GM12873 (cell line): ENCODE measurements at regions not wholly inside any gene's neighbourhood (a gene's known extent, or its start where the extent isn't known, plus 50 kb on each side); places are given as distances from the start of the nearest gene placed in this dataset.

Experiments
- TF ChIP-seq, protein P1 (sequence below): IDR thresholded peaks from 2 replicates; pipeline ENCODE4 v1.5.1; 2012; ENCODE audit warnings: low read depth, mild to moderate bottlenecking, moderate library complexity, low read length, control low read depth; ENCODE audit not compliant: insufficient read depth; ENCODE audit errors: missing control alignments

DNA sequence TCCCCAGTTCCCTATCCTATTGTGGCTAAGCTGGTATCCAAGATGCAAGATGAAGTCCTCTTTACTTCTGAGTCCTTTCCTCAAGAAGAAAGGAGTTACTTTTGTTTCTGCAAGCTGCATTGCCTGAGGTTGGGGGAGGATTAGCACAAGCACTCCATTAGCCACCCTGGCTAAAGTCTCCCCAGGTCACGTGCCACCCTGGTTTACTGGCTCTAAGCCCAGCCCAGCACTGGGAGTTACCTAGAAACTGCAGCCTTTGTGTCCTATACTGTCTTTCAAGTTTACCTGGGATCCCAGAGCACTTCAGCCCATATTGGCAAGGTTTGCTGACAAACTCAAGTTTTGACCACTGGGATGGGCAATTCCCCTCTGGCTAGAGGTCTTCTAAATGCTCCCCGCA is 78.4 kb upstream of the DBX1 start:
- TF ChIP-seq, protein P1, sequence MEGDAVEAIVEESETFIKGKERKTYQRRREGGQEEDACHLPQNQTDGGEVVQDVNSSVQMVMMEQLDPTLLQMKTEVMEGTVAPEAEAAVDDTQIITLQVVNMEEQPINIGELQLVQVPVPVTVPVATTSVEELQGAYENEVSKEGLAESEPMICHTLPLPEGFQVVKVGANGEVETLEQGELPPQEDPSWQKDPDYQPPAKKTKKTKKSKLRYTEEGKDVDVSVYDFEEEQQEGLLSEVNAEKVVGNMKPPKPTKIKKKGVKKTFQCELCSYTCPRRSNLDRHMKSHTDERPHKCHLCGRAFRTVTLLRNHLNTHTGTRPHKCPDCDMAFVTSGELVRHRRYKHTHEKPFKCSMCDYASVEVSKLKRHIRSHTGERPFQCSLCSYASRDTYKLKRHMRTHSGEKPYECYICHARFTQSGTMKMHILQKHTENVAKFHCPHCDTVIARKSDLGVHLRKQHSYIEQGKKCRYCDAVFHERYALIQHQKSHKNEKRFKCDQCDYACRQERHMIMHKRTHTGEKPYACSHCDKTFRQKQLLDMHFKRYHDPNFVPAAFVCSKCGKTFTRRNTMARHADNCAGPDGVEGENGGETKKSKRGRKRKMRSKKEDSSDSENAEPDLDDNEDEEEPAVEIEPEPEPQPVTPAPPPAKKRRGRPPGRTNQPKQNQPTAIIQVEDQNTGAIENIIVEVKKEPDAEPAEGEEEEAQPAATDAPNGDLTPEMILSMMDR = no peak

GRCh38 chr11:20235164-20235563 is 74.9 kb upstream of the DBX1 start:
- TF ChIP-seq, protein P1 = no peak

- TF ChIP-seq, protein P1 = no peak
Measured at GRCh38 chr11:20227631-20228030, 67.4 kb upstream of the DBX1 start.

GRCh38 chr11:20226933-20227332 is 66.7 kb upstream of the DBX1 start:
- TF ChIP-seq, protein P1 = no peak

DNA sequence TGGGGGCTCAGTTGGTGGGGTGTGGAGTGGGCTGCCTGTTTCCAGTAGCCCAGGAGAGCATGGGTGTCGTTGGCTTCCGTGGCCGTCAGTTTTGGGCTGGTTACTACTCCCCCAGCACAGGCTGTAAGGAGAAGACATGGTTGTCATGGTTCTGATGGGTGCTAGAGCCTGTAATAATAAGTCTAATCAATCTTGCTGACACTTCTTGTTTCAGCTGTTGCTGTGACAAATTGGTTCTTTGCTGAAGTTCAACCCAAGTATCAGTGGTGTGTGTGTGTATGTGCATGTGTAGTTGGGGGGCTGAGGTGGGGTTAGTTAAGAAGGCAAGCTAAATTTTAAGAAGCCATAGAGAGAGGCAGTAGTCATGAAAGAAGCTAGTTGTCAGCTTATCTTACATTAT is 61.3 kb upstream of the DBX1 start:
- TF ChIP-seq, protein P1 = no peak

GRCh38 chr11:20213790-20214189 is 53.5 kb upstream of the DBX1 start:
- TF ChIP-seq, protein P1 = no peak

- TF ChIP-seq, protein P1 = no peak
Measured at GRCh38 chr11:20211691-20212090, 51.4 kb upstream of the DBX1 start.
